ENCODE measurements at regions not wholly inside any gene's neighbourhood (a gene's known extent, or its start where the extent isn't known, plus 50 kb on each side); places are given as distances from the start of the nearest gene placed in this dataset.

- CTCF ChIA-PET, result no interaction called here
- no peak for DNase-seq (ENCODE audit: extremely low spot score)
- TF ChIP-seq TARDBP (IDR thresholded peaks at IDR 0.05) (no peak), NFRKB (IDR thresholded peaks at IDR 0.05) (no peak), SUZ12 (IDR thresholded peaks at IDR 0.05) (no peak), FOXM1 (IDR thresholded peaks at IDR 0.05; ENCODE audit: borderline replicate concordance) (no peak), FOXA1 (IDR thresholded peaks at IDR 0.05) (no peak), BHLHE40 (IDR thresholded peaks at IDR 0.05; ENCODE audit: borderline replicate concordance) (no peak), ARNT (IDR thresholded peaks at IDR 0.05) (no peak), LEF1 (IDR thresholded peaks at IDR 0.05; ENCODE audit: borderline replicate concordance) (no peak), FOXK2 (IDR thresholded peaks at IDR 0.05) (no peak), SP1 (IDR thresholded peaks at IDR 0.05) (no peak), PKNOX1 (IDR thresholded peaks at IDR 0.05) (no peak), CTBP1 (IDR thresholded peaks at IDR 0.05; ENCODE audit: borderline replicate concordance) (no peak)
- POLR2A ChIA-PET, result no interaction called here
Observed at GRCh38 chr2:21401022-21401698, 277.4 kb downstream of the TDRD15 start.

- POLR2A ChIA-PET, result no interaction called here
- TF ChIP-seq ARNT (IDR thresholded peaks at IDR 0.05), result no peak
- TF ChIP-seq PKNOX1 (IDR thresholded peaks at IDR 0.05), result no peak
- no peak for TF ChIP-seq TARDBP (IDR thresholded peaks at IDR 0.05)
- no peak for TF ChIP-seq NFRKB (IDR thresholded peaks at IDR 0.05)
- TF ChIP-seq FOXA1 (IDR thresholded peaks at IDR 0.05), result no peak
- TF ChIP-seq FOXK2 (IDR thresholded peaks at IDR 0.05), result no peak
- TF ChIP-seq FOXM1 (IDR thresholded peaks at IDR 0.05; ENCODE audit: borderline replicate concordance), result no peak
- DNase-seq (ENCODE audit: extremely low spot score), result no peak
- CTCF ChIA-PET, result interaction anchor here (0.7 to 1.2 kb wide), 2 partner anchors 9 to 18 kb away, joined by 3 to 4 read pairs; no protein-coding TSS in a partner anchor
Observed at GRCh38 chr2:21404137-21404536, 280.4 kb downstream of the TDRD15 start.

GRCh38 chr2:21404827-21405625, 281.3 kb downstream of the TDRD15 start:
- POLR2A ChIA-PET, result no interaction called here
- CTCF ChIA-PET, result interaction anchor here (0.6 kb wide), 1 partner anchor 209 kb away, joined by 3 read pairs; no protein-coding TSS in a partner anchor

GRCh38 chr2:21406386-21406785, 282.6 kb downstream of the TDRD15 start:
- TF ChIP-seq BHLHE40 (IDR thresholded peaks at IDR 0.05; ENCODE audit: borderline replicate concordance) (no peak), ELF4 (IDR thresholded peaks at IDR 0.05) (no peak), SP1 (IDR thresholded peaks at IDR 0.05) (no peak), FOXM1 (IDR thresholded peaks at IDR 0.05; ENCODE audit: borderline replicate concordance) (no peak), LEF1 (IDR thresholded peaks at IDR 0.05; ENCODE audit: borderline replicate concordance) (no peak), SUZ12 (IDR thresholded peaks at IDR 0.05) (no peak), ZNF384 (IDR thresholded peaks at IDR 0.05) (no peak), TARDBP (IDR thresholded peaks at IDR 0.05) (no peak), PKNOX1 (IDR thresholded peaks at IDR 0.05) (no peak), FOXK2 (IDR thresholded peaks at IDR 0.05) (no peak)
- CTCF ChIA-PET, result no interaction called here
- DNase-seq (ENCODE audit: extremely low spot score), result no peak
- POLR2A ChIA-PET, result no interaction called here

More at GRCh38 chr2:21404827-21405625, 281.3 kb downstream of the TDRD15 start:
- DNase-seq (ENCODE audit: extremely low spot score), result no peak
- TF ChIP-seq L3MBTL2 (conservative IDR thresholded peaks at IDR 0.05) (no peak), ELF4 (IDR thresholded peaks at IDR 0.05) (no peak), FOXM1 (IDR thresholded peaks at IDR 0.05; ENCODE audit: borderline replicate concordance) (no peak)

GRCh38 chr2:21406911-21407310, 283.1 kb downstream of the TDRD15 start:
- ChIA-PET CTCF (no interaction called here), POLR2A (no interaction called here)
- DNase-seq (ENCODE audit: extremely low spot score), result no peak
- TF ChIP-seq ZNF384 (IDR thresholded peaks at IDR 0.05), result no peak

- ChIA-PET POLR2A (no interaction called here), CTCF (no interaction called here)
- DNase-seq (ENCODE audit: extremely low spot score), result no peak
- no peak for TF ChIP-seq PKNOX1 (IDR thresholded peaks at IDR 0.05)
- no peak for TF ChIP-seq HDGF (IDR thresholded peaks at IDR 0.05; ENCODE audit: borderline replicate concordance)
- TF ChIP-seq TARDBP (IDR thresholded peaks at IDR 0.05), result no peak
- no peak for TF ChIP-seq L3MBTL2 (conservative IDR thresholded peaks at IDR 0.05)
- TF ChIP-seq NFRKB (IDR thresholded peaks at IDR 0.05), result no peak
- no peak for TF ChIP-seq LEF1 (IDR thresholded peaks at IDR 0.05; ENCODE audit: borderline replicate concordance)
- TF ChIP-seq SUZ12 (IDR thresholded peaks at IDR 0.05), result no peak
- TF ChIP-seq ZNF384 (IDR thresholded peaks at IDR 0.05), result no peak
- TF ChIP-seq BHLHE40 (IDR thresholded peaks at IDR 0.05; ENCODE audit: borderline replicate concordance), result no peak
- TF ChIP-seq SP1 (IDR thresholded peaks at IDR 0.05), result no peak
- no peak for TF ChIP-seq FOXK2 (IDR thresholded peaks at IDR 0.05)
- TF ChIP-seq FOXA1 (IDR thresholded peaks at IDR 0.05), result no peak
- no peak for TF ChIP-seq ELF4 (IDR thresholded peaks at IDR 0.05)
- TF ChIP-seq ARNT (IDR thresholded peaks at IDR 0.05), result no peak
- TF ChIP-seq FOXM1 (IDR thresholded peaks at IDR 0.05; ENCODE audit: borderline replicate concordance), result no peak
- TF ChIP-seq CTBP1 (IDR thresholded peaks at IDR 0.05; ENCODE audit: borderline replicate concordance), result no peak
Observed at GRCh38 chr2:21407851-21408250, 284.1 kb downstream of the TDRD15 start.
